Upper lobe of left lung (tissue), 6 donors: ENCODE measurements at regions not wholly inside any gene's neighbourhood (a gene's known extent, or its start where the extent isn't known, plus 50 kb on each side); places are given as distances from the start of the nearest gene placed in this dataset.

ENCODE experiments used
- ATAC-seq, 2 donors: fragments of 200-7000 bp; cut with Tn5 transposase; one replicate each; pipeline ENCODE4 v1.9.1; 2022; ENCODE audit warnings: mild to moderate bottlenecking in 2 of 2, moderate library complexity in 2 of 2; ENCODE audit not compliant: low FRiP score in 2 of 2
- DNase-seq, 2 donors: peaks; one replicate each; pipeline ENCODE4 v3.0.0-alpha.2; 2019 to 2020
- H3K27ac ChIP-seq, 4 donors: fragments of 200-600 bp; sonication (generic); one replicate each; pipeline ENCODE4 v1.5.1; 2016 to 2019
- H3K27me3 ChIP-seq, 4 donors: fragments of 200-600 bp; sonication (generic); one replicate each; pipeline ENCODE4 v1.5.1; 2017 to 2019
- H3K36me3 ChIP-seq, 4 donors: fragments of 200-600 bp; sonication (generic); one replicate each; pipeline ENCODE4 v1.5.1; 2016 to 2019
- H3K4me1 ChIP-seq, 4 donors: fragments of 200-600 bp; sonication (generic); one replicate each; pipeline ENCODE4 v1.5.1; 2018 to 2019
- H3K4me3 ChIP-seq, 4 donors: fragments of 200-600 bp; sonication (generic); one replicate each; pipeline ENCODE4 v1.5.1; 2017 to 2019; ENCODE audit warnings: mild to moderate bottlenecking in 2 of 4, moderate library complexity in 1 of 4
- H3K9me3 ChIP-seq, 4 donors: fragments of 200-600 bp; sonication (generic); one replicate each; pipeline ENCODE4 v1.5.1; 2018 to 2019
- CTCF ChIP-seq, 6 experiments: fragments of 450-650 bp in 4 of 6; fragments of 200-600 bp in 2 of 6; sonication (generic) in 2 of 6; IDR thresholded peaks; one replicate each; pipeline ENCODE4 v1.5.1; 2016 to 2019; ENCODE audit warnings: antibody characterized with exemption in 6 of 6
- EP300 ChIP-seq, 4 donors: sonication (generic); formaldehyde crosslinking; IDR thresholded peaks; one replicate each; pipeline ENCODE4 v1.5.1; 2017; ENCODE audit warnings: antibody characterized with exemption in 4 of 4, control low read depth in 2 of 4
- POLR2A ChIP-seq, 4 donors: fragments of 450-650 bp; IDR thresholded peaks; one replicate each; pipeline ENCODE4 v1.5.1; 2016 to 2017; ENCODE audit warnings: antibody characterized with exemption in 4 of 4, mild to moderate bottlenecking in 2 of 4
- POLR2AphosphoS5 ChIP-seq, 2 donors: sonication (generic); formaldehyde crosslinking; IDR thresholded peaks; one replicate each; pipeline ENCODE4 v1.5.1; 2017; ENCODE audit warnings: antibody characterized with exemption in 2 of 2
- WGBS, 2 donors: methylation state at CpG; one replicate each; pipeline ENCODE4 v1.1.5; 2017 to 2018; 5-methylcytosine and 5-hydroxymethylcytosine counted together
- donor health status: DM: no; HTN: no; CAD: no; lungs with moderate emphysema.
- donor health status: DM: no; HTN: yes; CAD: no; lungs with severe emphysema.

DNA sequence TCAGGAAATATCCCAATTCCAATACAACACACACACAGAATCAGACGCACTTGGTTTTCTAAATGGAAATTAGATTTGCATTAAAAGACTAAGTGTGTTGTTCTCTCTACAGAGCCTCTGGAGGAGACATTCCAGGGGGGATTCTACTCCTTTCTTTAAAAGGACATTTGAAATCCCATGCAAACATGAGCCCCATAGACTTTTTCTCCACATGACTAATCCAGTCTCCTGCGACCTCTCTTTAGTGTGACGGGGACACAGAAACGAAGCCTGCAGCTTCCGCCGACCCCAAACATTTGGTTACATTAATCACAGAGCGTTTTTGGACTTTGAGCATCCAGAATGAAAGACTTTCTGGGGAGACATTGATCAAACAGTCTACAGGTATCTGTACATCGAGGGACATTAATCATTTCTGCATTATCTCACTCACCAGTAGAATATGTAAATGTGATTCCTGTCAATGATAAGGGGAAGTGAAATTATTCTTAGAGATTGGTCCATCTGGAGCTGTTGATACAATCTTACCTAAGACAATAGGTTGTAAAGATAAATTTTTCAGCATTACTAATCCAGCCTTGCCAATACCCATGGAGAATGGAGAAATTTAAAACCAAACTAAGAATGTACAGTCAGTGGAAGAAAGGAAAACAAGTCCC, 103.4 kb upstream of the IRX3 start:
- Histone ChIP-seq H3K4me3 (no peak overlapping the region), H3K9me3 (no peaks in the 10 kb centered on the region), H3K36me3 (no peaks in the 10 kb centered on the region), H3K27ac (no peak overlapping the region), H3K4me1 (no peaks in the 10 kb centered on the region), H3K27me3 (no peaks in the 10 kb centered on the region)
- no peak for DNase-seq
- 65 to 79% methylated on average over 8 of the region's 8 CpGs for WGBS, 2 donors
- no peak for ATAC-seq
- TF ChIP-seq EP300 (IDR thresholded peaks at IDR 0.05), result no peak
- no peak for TF ChIP-seq POLR2A (IDR thresholded peaks at IDR 0.05)
- TF ChIP-seq CTCF (IDR thresholded peaks at IDR 0.05), result no peak
- TF ChIP-seq POLR2AphosphoS5 (IDR thresholded peaks at IDR 0.05), result no peak

- Histone ChIP-seq H3K27me3 (no peaks in the 10 kb centered on the region), H3K4me3 (no peak overlapping the region)
- 70 to 76% methylated on average over 2 of the region's 2 CpGs for whole genome bisulfite sequencing, 2 donors
These were observed 98.6 kb upstream of the IRX3 start for GRCh38 chr16:54385141-54385540.

DNA sequence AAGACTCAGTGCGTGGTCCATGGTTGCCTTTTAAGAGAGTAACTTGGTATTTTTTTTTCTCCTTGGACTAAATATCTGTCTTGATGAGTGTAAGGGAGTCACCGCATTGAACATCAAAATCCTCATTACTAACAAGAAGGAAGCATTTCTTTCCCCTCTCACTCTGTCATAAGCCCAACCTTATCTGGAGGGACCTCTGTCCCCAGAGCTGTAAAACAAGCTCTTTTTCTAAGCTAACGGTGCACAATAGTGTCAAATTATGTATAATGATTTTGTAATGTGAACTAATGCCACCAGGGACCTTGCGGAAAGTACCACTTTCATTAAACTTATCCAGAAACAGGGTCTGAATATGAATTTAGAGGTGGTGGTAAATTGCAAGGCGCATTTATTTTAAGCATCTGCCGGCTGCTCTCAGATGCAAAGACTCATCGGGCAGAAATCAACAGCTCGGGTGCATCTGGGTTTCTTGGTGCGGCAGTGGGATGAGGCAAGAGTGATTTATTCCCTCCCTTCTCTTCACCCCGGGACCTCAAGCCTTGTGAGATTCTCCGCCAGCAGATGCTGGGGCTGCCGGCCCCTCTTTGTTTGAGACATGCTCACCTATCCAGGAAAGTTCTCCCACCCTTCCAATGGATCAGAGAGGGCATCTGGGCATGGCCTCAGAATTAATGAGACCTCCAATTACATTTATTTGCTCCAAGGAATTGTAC, 95.2 kb upstream of the IRX3 start:
- Histone ChIP-seq H3K4me3 (no peak overlapping the region), H3K4me1 (no peaks in the 10 kb centered on the region), H3K27ac (no peak overlapping the region), H3K9me3 (no peaks in the 10 kb centered on the region), H3K36me3 (no peaks in the 10 kb centered on the region), H3K27me3 (no peaks in the 10 kb centered on the region)
- DNase-seq (no peak), ATAC-seq (no peak)
- 76 to 85% methylated on average over 12 of the region's 12 CpGs for WGBS, 2 donors
- TF ChIP-seq CTCF (IDR thresholded peaks at IDR 0.05), result no peak
- TF ChIP-seq POLR2A (IDR thresholded peaks at IDR 0.05), result no peak
- no peak for TF ChIP-seq POLR2AphosphoS5 (IDR thresholded peaks at IDR 0.05)
- no peak for TF ChIP-seq EP300 (IDR thresholded peaks at IDR 0.05)

More at GRCh38 chr16:54385141-54385540, 98.6 kb upstream of the IRX3 start:
- no peak for TF ChIP-seq CTCF (IDR thresholded peaks at IDR 0.05)
- TF ChIP-seq EP300 (IDR thresholded peaks at IDR 0.05), result no peak
- TF ChIP-seq POLR2AphosphoS5 (IDR thresholded peaks at IDR 0.05), result no peak
- TF ChIP-seq POLR2A (IDR thresholded peaks at IDR 0.05), result no peak
- ATAC-seq, result no peak
- H3K27ac ChIP-seq, result no peak overlapping the region
- H3K9me3 ChIP-seq, result no peaks in the 10 kb centered on the region
- no peak for DNase-seq
- H3K4me1 ChIP-seq, result no peaks in the 10 kb centered on the region
- no peaks in the 10 kb centered on the region for H3K36me3 ChIP-seq

- H3K4me3 ChIP-seq, result no peak overlapping the region
- 74 to 86% methylated on average over 8 of the region's 8 CpGs for WGBS, 2 donors
- no peak for TF ChIP-seq POLR2AphosphoS5 (IDR thresholded peaks at IDR 0.05)
- TF ChIP-seq CTCF (IDR thresholded peaks at IDR 0.05), result no peak
- no peak for TF ChIP-seq EP300 (IDR thresholded peaks at IDR 0.05)
- TF ChIP-seq POLR2A (IDR thresholded peaks at IDR 0.05), result no peak
- peaks cover 0 to 11% (median 4%) of the 10 kb centered on the region in 4 donors for H3K4me1 ChIP-seq
- ATAC-seq, result no peak
- no peak overlapping the region for H3K27ac ChIP-seq
- no peaks in the 10 kb centered on the region for H3K9me3 ChIP-seq
- H3K27me3 ChIP-seq, result no peaks in the 10 kb centered on the region
- H3K36me3 ChIP-seq, result no peaks in the 10 kb centered on the region
- no peak for DNase-seq
These were observed 88.5 kb upstream of the IRX3 start for GRCh38 chr16:54375071-54375470.
